ENCODE measurements at regions not wholly inside any gene's neighbourhood (a gene's known extent, or its start where the extent isn't known, plus 50 kb on each side); places are given as distances from the start of the nearest gene placed in this dataset.

GRCh38 chr5:39902626-39903025 is 477.8 kb upstream of the DAB2 start:
- TF ChIP-seq CTCF (IDR thresholded peaks at IDR 0.05) (no peak), POLR2A (IDR thresholded peaks at IDR 0.05) (no peak)
